ENCODE measurements at regions not wholly inside any gene's neighbourhood (a gene's known extent, or its start where the extent isn't known, plus 50 kb on each side); places are given as distances from the start of the nearest gene placed in this dataset.

GRCh38 chr13:66128201-66128600 lies 1101.9 kb downstream of the PCDH9 start:
- 90% methylated on average over 1 of the region's 1 CpG for WGBS (ENCODE audit: insufficient coverage, insufficient replicate concordance, low lambda C conversion rate, missing lambda C conversion rate)
- no peak overlapping the region for H3K4me3 ChIP-seq
- no peaks in the 10 kb centered on the region for H3K27me3 ChIP-seq (replicated peaks in 1 of 2; ENCODE audit: control insufficient read depth in 2 of 2, insufficient read depth in 2 of 2, low read length in 1 of 2)
- RAD21 ChIA-PET (ENCODE audit: unreplicated experiment), result interaction anchor here (0.8 to 2.4 kb wide), 3 partner anchors 9 to 12 kb away, joined by 3 to 8 read pairs (median 3); no protein-coding TSS in a partner anchor
- SMC1A ChIA-PET (ENCODE audit: uncharacterized antibody, unreplicated experiment), result interaction anchor here (1.3 to 3.2 kb wide), 3 partner anchors 8 to 16 kb away, joined by 3 to 31 read pairs (median 9); no protein-coding TSS in a partner anchor
- TF ChIP-seq SP1 (IDR thresholded peaks at IDR 0.05; ENCODE audit: low read depth, low read length), result no peak
- TF ChIP-seq STAT3 (IDR thresholded peaks at IDR 0.05; ENCODE audit: low read depth, low read length), result no peak
- TF ChIP-seq, protein P1, sequence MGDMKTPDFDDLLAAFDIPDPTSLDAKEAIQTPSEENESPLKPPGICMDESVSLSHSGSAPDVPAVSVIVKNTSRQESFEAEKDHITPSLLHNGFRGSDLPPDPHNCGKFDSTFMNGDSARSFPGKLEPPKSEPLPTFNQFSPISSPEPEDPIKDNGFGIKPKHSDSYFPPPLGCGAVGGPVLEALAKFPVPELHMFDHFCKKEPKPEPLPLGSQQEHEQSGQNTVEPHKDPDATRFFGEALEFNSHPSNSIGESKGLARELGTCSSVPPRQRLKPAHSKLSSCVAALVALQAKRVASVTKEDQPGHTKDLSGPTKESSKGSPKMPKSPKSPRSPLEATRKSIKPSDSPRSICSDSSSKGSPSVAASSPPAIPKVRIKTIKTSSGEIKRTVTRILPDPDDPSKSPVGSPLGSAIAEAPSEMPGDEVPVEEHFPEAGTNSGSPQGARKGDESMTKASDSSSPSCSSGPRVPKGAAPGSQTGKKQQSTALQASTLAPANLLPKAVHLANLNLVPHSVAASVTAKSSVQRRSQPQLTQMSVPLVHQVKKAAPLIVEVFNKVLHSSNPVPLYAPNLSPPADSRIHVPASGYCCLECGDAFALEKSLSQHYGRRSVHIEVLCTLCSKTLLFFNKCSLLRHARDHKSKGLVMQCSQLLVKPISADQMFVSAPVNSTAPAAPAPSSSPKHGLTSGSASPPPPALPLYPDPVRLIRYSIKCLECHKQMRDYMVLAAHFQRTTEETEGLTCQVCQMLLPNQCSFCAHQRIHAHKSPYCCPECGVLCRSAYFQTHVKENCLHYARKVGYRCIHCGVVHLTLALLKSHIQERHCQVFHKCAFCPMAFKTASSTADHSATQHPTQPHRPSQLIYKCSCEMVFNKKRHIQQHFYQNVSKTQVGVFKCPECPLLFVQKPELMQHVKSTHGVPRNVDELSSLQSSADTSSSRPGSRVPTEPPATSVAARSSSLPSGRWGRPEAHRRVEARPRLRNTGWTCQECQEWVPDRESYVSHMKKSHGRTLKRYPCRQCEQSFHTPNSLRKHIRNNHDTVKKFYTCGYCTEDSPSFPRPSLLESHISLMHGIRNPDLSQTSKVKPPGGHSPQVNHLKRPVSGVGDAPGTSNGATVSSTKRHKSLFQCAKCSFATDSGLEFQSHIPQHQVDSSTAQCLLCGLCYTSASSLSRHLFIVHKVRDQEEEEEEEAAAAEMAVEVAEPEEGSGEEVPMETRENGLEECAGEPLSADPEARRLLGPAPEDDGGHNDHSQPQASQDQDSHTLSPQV (IDR thresholded peaks at IDR 0.05), result no peak
- no peak for TF ChIP-seq TCF3 (IDR thresholded peaks at IDR 0.05; ENCODE audit: borderline replicate concordance, insufficient read depth, low read depth, low read length)
- no peak for TF ChIP-seq BHLHE40 (IDR thresholded peaks at IDR 0.05; ENCODE audit: borderline replicate concordance in 1 of 2, low read depth in 2 of 2, low read length in 1 of 2)
- no peak for TF ChIP-seq RBBP5 (conservative IDR thresholded peaks at IDR 0.05)
- TF ChIP-seq, protein P2, sequence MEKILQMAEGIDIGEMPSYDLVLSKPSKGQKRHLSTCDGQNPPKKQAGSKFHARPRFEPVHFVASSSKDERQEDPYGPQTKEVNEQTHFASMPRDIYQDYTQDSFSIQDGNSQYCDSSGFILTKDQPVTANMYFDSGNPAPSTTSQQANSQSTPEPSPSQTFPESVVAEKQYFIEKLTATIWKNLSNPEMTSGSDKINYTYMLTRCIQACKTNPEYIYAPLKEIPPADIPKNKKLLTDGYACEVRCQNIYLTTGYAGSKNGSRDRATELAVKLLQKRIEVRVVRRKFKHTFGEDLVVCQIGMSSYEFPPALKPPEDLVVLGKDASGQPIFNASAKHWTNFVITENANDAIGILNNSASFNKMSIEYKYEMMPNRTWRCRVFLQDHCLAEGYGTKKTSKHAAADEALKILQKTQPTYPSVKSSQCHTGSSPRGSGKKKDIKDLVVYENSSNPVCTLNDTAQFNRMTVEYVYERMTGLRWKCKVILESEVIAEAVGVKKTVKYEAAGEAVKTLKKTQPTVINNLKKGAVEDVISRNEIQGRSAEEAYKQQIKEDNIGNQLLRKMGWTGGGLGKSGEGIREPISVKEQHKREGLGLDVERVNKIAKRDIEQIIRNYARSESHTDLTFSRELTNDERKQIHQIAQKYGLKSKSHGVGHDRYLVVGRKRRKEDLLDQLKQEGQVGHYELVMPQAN (conservative IDR thresholded peaks at IDR 0.05), result no peak
- TF ChIP-seq POLR2AphosphoS2 (IDR thresholded peaks at IDR 0.05; ENCODE audit: low read depth, low read length), result no peak
- no peak for TF ChIP-seq PAX5 (IDR thresholded peaks at IDR 0.05; ENCODE audit: borderline replicate concordance, low read depth, low read length)
- TF ChIP-seq RFX5 (IDR thresholded peaks at IDR 0.05; ENCODE audit: low read depth, low read length), result no peak
- TF ChIP-seq, protein P3, sequence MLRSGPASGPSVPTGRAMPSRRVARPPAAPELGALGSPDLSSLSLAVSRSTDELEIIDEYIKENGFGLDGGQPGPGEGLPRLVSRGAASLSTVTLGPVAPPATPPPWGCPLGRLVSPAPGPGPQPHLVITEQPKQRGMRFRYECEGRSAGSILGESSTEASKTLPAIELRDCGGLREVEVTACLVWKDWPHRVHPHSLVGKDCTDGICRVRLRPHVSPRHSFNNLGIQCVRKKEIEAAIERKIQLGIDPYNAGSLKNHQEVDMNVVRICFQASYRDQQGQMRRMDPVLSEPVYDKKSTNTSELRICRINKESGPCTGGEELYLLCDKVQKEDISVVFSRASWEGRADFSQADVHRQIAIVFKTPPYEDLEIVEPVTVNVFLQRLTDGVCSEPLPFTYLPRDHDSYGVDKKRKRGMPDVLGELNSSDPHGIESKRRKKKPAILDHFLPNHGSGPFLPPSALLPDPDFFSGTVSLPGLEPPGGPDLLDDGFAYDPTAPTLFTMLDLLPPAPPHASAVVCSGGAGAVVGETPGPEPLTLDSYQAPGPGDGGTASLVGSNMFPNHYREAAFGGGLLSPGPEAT (IDR thresholded peaks at IDR 0.05; ENCODE audit: low read depth), result no peak
- H2AFZ ChIP-seq (ENCODE audit: control insufficient read depth, low read depth, low read length), result no peak overlapping the region
- no peak for FAIRE-seq
- no peaks in the 10 kb centered on the region for H3K9me3 ChIP-seq (replicated peaks; ENCODE audit: control insufficient read depth, insufficient read depth, low read length)
- H3K9ac ChIP-seq (ENCODE audit: control insufficient read depth, insufficient read depth, low read length), result no peak overlapping the region
- no peaks in the 10 kb centered on the region for H3K36me3 ChIP-seq (ENCODE audit: control insufficient read depth in 2 of 2, insufficient read depth in 2 of 2, low read length in 1 of 2)
- POLR2A ChIA-PET, result no interaction called here
- no peaks in the 10 kb centered on the region for H4K20me1 ChIP-seq (ENCODE audit: control insufficient read depth, insufficient read depth)
- intact Hi-C loops (cut with micrococcal nuclease; ENCODE audit: unreplicated experiment), result loop anchor here (1.0 kb wide), 1 partner anchor 10 kb away; no protein-coding TSS in a partner anchor
- no peaks in the 10 kb centered on the region for H3K79me2 ChIP-seq (ENCODE audit: control insufficient read depth, insufficient read depth, low read length)
- H3K4me1 ChIP-seq (ENCODE audit: control insufficient read depth, insufficient read depth, low read length), result no peaks in the 10 kb centered on the region
- in situ Hi-C loops (cut with MboI), result no loop called here
- no TSS peak for BruUV-seq (replicated peaks)
- H3K27ac ChIP-seq (ENCODE audit: control insufficient read depth, insufficient read depth), result no peak overlapping the region
- peak; percentile 54 for ATAC-seq
- CTCF ChIA-PET, result interaction anchor here (1.8 kb wide), 1 partner anchor 13 kb away, joined by 5 read pairs; no protein-coding TSS in a partner anchor
- no peak for DNase-seq (ENCODE audit: low read depth, low spot score)
- no peak overlapping the region for H3K4me2 ChIP-seq (ENCODE audit: control insufficient read depth, insufficient read depth)
